ENCODE measurements at regions not wholly inside any gene's neighbourhood (a gene's known extent, or its start where the extent isn't known, plus 50 kb on each side); places are given as distances from the start of the nearest gene placed in this dataset.
"Not testable (repeated sequence)": the region's sequence is repeated elsewhere in the genome, so short reads cannot be mapped to it uniquely, and the experiment has no call there.

- DNase-seq (ENCODE audit: insufficient read length): no peak
- TF ChIP-seq POLR2AphosphoS5 (IDR thresholded peaks at IDR 0.05; ENCODE audit: low read depth, low read length) (no peak), POLR2A (IDR thresholded peaks at IDR 0.05; ENCODE audit: low read depth, low read length) (no peak), TAF1 (IDR thresholded peaks at IDR 0.05; ENCODE audit: borderline replicate concordance, low read depth, low read length) (no peak)
- no peak for FAIRE-seq
Measured at GRCh38 chr14:25303934-25304333, 254.0 kb upstream of the STXBP6 start.

- no peak for FAIRE-seq
- no peak for TF ChIP-seq POLR2A (IDR thresholded peaks at IDR 0.05; ENCODE audit: low read depth, low read length)
- no peak for TF ChIP-seq TAF1 (IDR thresholded peaks at IDR 0.05; ENCODE audit: borderline replicate concordance, low read depth, low read length)
- TF ChIP-seq POLR2AphosphoS5 (IDR thresholded peaks at IDR 0.05; ENCODE audit: low read depth, low read length): no peak
- DNase-seq (ENCODE audit: insufficient read length): no peak
Measured at GRCh38 chr14:25298238-25298637, 248.3 kb upstream of the STXBP6 start.

- FAIRE-seq; DNase-seq (ENCODE audit: insufficient read length): not testable (repeated sequence)
Measured at GRCh38 chr14:25290154-25290553, 240.2 kb upstream of the STXBP6 start.

- FAIRE-seq (no peak), DNase-seq (ENCODE audit: insufficient read length) (no peak)
- TF ChIP-seq POLR2A (IDR thresholded peaks at IDR 0.05; ENCODE audit: low read depth, low read length): no peak
- TF ChIP-seq POLR2AphosphoS5 (IDR thresholded peaks at IDR 0.05; ENCODE audit: low read depth, low read length): no peak
- no peak for TF ChIP-seq TAF1 (IDR thresholded peaks at IDR 0.05; ENCODE audit: borderline replicate concordance, low read depth, low read length)
Measured at GRCh38 chr14:25274529-25274928, 224.6 kb upstream of the STXBP6 start.

- no peak for FAIRE-seq
- TF ChIP-seq POLR2AphosphoS5 (IDR thresholded peaks at IDR 0.05; ENCODE audit: low read depth, low read length) (no peak), TAF1 (IDR thresholded peaks at IDR 0.05; ENCODE audit: borderline replicate concordance, low read depth, low read length) (no peak), POLR2A (IDR thresholded peaks at IDR 0.05; ENCODE audit: low read depth, low read length) (no peak)
- DNase-seq (ENCODE audit: insufficient read length): no peak
Measured at GRCh38 chr14:25267186-25267585, 217.2 kb upstream of the STXBP6 start.

- FAIRE-seq (no peak), DNase-seq (ENCODE audit: insufficient read length) (no peak)
- no peak for TF ChIP-seq POLR2A (IDR thresholded peaks at IDR 0.05; ENCODE audit: low read depth, low read length)
- TF ChIP-seq TAF1 (IDR thresholded peaks at IDR 0.05; ENCODE audit: borderline replicate concordance, low read depth, low read length): no peak
- no peak for TF ChIP-seq POLR2AphosphoS5 (IDR thresholded peaks at IDR 0.05; ENCODE audit: low read depth, low read length)
Measured at GRCh38 chr14:25259470-25259869, 209.5 kb upstream of the STXBP6 start.

- no peak for DNase-seq (ENCODE audit: insufficient read length)
- no peak for TF ChIP-seq POLR2AphosphoS5 (IDR thresholded peaks at IDR 0.05; ENCODE audit: low read depth, low read length)
- no peak for FAIRE-seq
Measured at GRCh38 chr14:25252793-25253192, 202.8 kb upstream of the STXBP6 start.

- no peak for TF ChIP-seq POLR2AphosphoS5 (IDR thresholded peaks at IDR 0.05; ENCODE audit: low read depth, low read length)
- TF ChIP-seq TAF1 (IDR thresholded peaks at IDR 0.05; ENCODE audit: borderline replicate concordance, low read depth, low read length): no peak
- TF ChIP-seq POLR2A (IDR thresholded peaks at IDR 0.05; ENCODE audit: low read depth, low read length): no peak
- DNase-seq (ENCODE audit: insufficient read length) (no peak), FAIRE-seq (no peak)
Measured at GRCh38 chr14:25250516-25250915, 200.6 kb upstream of the STXBP6 start.

GRCh38 chr14:25247609-25248008 is 197.7 kb upstream of the STXBP6 start:
- DNase-seq (ENCODE audit: insufficient read length): no peak
- TF ChIP-seq TAF1 (IDR thresholded peaks at IDR 0.05; ENCODE audit: borderline replicate concordance, low read depth, low read length) (no peak), POLR2AphosphoS5 (IDR thresholded peaks at IDR 0.05; ENCODE audit: low read depth, low read length) (no peak), POLR2A (IDR thresholded peaks at IDR 0.05; ENCODE audit: low read depth, low read length) (no peak)
- FAIRE-seq: no peak

- FAIRE-seq: no peak
- no peak for TF ChIP-seq TAF1 (IDR thresholded peaks at IDR 0.05; ENCODE audit: borderline replicate concordance, low read depth, low read length)
- TF ChIP-seq POLR2AphosphoS5 (IDR thresholded peaks at IDR 0.05; ENCODE audit: low read depth, low read length): no peak
- TF ChIP-seq POLR2A (IDR thresholded peaks at IDR 0.05; ENCODE audit: low read depth, low read length): no peak
Measured at GRCh38 chr14:25246751-25247150, 196.8 kb upstream of the STXBP6 start.

GRCh38 chr14:25239170-25239569 is 189.2 kb upstream of the STXBP6 start:
- no peak for DNase-seq (ENCODE audit: insufficient read length)
- FAIRE-seq: no peak
- TF ChIP-seq POLR2AphosphoS5 (IDR thresholded peaks at IDR 0.05; ENCODE audit: low read depth, low read length) (no peak), POLR2A (IDR thresholded peaks at IDR 0.05; ENCODE audit: low read depth, low read length) (no peak), TAF1 (IDR thresholded peaks at IDR 0.05; ENCODE audit: borderline replicate concordance, low read depth, low read length) (no peak)

More at GRCh38 chr14:25246751-25247150, 196.8 kb upstream of the STXBP6 start:
- no peak for DNase-seq (ENCODE audit: insufficient read length)

- FAIRE-seq (no peak), DNase-seq (ENCODE audit: insufficient read length) (no peak)
- TF ChIP-seq TAF1 (IDR thresholded peaks at IDR 0.05; ENCODE audit: borderline replicate concordance, low read depth, low read length) (no peak), POLR2AphosphoS5 (IDR thresholded peaks at IDR 0.05; ENCODE audit: low read depth, low read length) (no peak), POLR2A (IDR thresholded peaks at IDR 0.05; ENCODE audit: low read depth, low read length) (no peak)
Measured at GRCh38 chr14:25237845-25238244, 187.9 kb upstream of the STXBP6 start.

GRCh38 chr14:25233613-25234012 is 183.7 kb upstream of the STXBP6 start:
- TF ChIP-seq TAF1 (IDR thresholded peaks at IDR 0.05; ENCODE audit: borderline replicate concordance, low read depth, low read length) (no peak), POLR2AphosphoS5 (IDR thresholded peaks at IDR 0.05; ENCODE audit: low read depth, low read length) (no peak), POLR2A (IDR thresholded peaks at IDR 0.05; ENCODE audit: low read depth, low read length) (no peak)
- DNase-seq (ENCODE audit: insufficient read length) (no peak), FAIRE-seq (no peak)

Measured in GM12892 (cell line).